ENCODE measurements at regions not wholly inside any gene's neighbourhood (a gene's known extent, or its start where the extent isn't known, plus 50 kb on each side); places are given as distances from the start of the nearest gene placed in this dataset.

GRCh38 chrX:5233830-5234229 lies 994.8 kb downstream of the NLGN4X start:
- 76% methylated on average over 3 of the region's 3 CpGs for WGBS
- Histone ChIP-seq H3K36me3 (ENCODE audit: control insufficient read depth in 4 of 4, insufficient read depth in 3 of 4, low read depth in 1 of 4, low read length in 3 of 4) (no peaks in the 10 kb centered on the region), H3K4me3 (ENCODE audit: low read depth in 1 of 3, low read length in 3 of 3) (no peak overlapping the region), H3K9me3 (ENCODE audit: control insufficient read depth in 4 of 4, low read length in 3 of 4) (no peaks in the 10 kb centered on the region), H3K4me1 (ENCODE audit: control insufficient read depth in 4 of 4, insufficient read depth in 4 of 4, low read length in 3 of 4) (no peaks in the 10 kb centered on the region), H3K27ac (ENCODE audit: low read depth in 1 of 2, low read length in 2 of 2) (no peak overlapping the region), H3K27me3 (ENCODE audit: control insufficient read depth in 4 of 4, insufficient read depth in 4 of 4, low read length in 3 of 4) (no peaks in the 10 kb centered on the region), H3K9ac (ENCODE audit: low read depth in 1 of 2, low read length in 2 of 2) (no peak overlapping the region)
- DNase-seq (ENCODE audit: low spot score): no peak
- TF ChIP-seq SP1 (IDR thresholded peaks at IDR 0.05) (no peak), FOXA1 (IDR thresholded peaks at IDR 0.05) (no peak), EGR1 (IDR thresholded peaks at IDR 0.05; ENCODE audit: low read depth in 2 of 2) (no peak), NR2F2 (IDR thresholded peaks at IDR 0.05) (no peak), ATF3 (IDR thresholded peaks at IDR 0.05) (no peak), JUND (IDR thresholded peaks at IDR 0.05) (no peak), YY1 (IDR thresholded peaks at IDR 0.05) (no peak), GABPA (IDR thresholded peaks at IDR 0.05 in 1 of 2, conservative IDR thresholded peaks at IDR 0.05 in 1 of 2) (no peak), CTCF (IDR thresholded peaks at IDR 0.05; ENCODE audit: low read depth, low read length, missing input control) (no peak), ZBTB33 (IDR thresholded peaks at IDR 0.05) (no peak), MAX (IDR thresholded peaks at IDR 0.05) (no peak), FOXA2 (IDR thresholded peaks at IDR 0.05) (no peak), TAF1 (conservative IDR thresholded peaks at IDR 0.05) (no peak), RAD21 (IDR thresholded peaks at IDR 0.05) (no peak)

- no peak for DNase-seq (ENCODE audit: low spot score)
- Histone ChIP-seq H3K4me3 (ENCODE audit: low read depth in 1 of 3, low read length in 3 of 3) (no peak overlapping the region), H3K27ac (ENCODE audit: low read depth in 1 of 2, low read length in 2 of 2) (no peak overlapping the region), H3K9ac (ENCODE audit: low read depth in 1 of 2, low read length in 2 of 2) (no peak overlapping the region), H3K27me3 (ENCODE audit: control insufficient read depth in 4 of 4, insufficient read depth in 4 of 4, low read length in 3 of 4) (no peaks in the 10 kb centered on the region), H3K4me1 (ENCODE audit: control insufficient read depth in 4 of 4, insufficient read depth in 4 of 4, low read length in 3 of 4) (no peaks in the 10 kb centered on the region), H3K9me3 (ENCODE audit: control insufficient read depth in 4 of 4, low read length in 3 of 4) (no peaks in the 10 kb centered on the region), H3K36me3 (ENCODE audit: control insufficient read depth in 4 of 4, insufficient read depth in 3 of 4, low read depth in 1 of 4, low read length in 3 of 4) (no peaks in the 10 kb centered on the region)
- no peak for TF ChIP-seq CTCF (IDR thresholded peaks at IDR 0.05; ENCODE audit: low read depth, low read length, missing input control)
- TF ChIP-seq RAD21 (IDR thresholded peaks at IDR 0.05): no peak
- no peak for TF ChIP-seq TAF1 (conservative IDR thresholded peaks at IDR 0.05)
- no peak for TF ChIP-seq EGR1 (IDR thresholded peaks at IDR 0.05; ENCODE audit: low read depth in 2 of 2)
- TF ChIP-seq HNF4A (conservative IDR thresholded peaks at IDR 0.05): no peak
These were observed 1008.2 kb downstream of the NLGN4X start for GRCh38 chrX:5220421-5220820.

Data from liver (tissue), 8 donors.